Mammary epithelial cell (primary cell): ENCODE measurements at regions not wholly inside any gene's neighbourhood (a gene's known extent, or its start where the extent isn't known, plus 50 kb on each side); places are given as distances from the start of the nearest gene placed in this dataset.

Source experiments
- EZH2 ChIP-seq: IDR thresholded peaks from 2 replicates; pipeline ENCODE4 v1.6.1; 2012; ENCODE audit warnings: low read length, inconsistent platforms, borderline replicate concordance
- TF ChIP-seq, protein P1 (sequence below), 2 donors: IDR thresholded peaks in 1 of 2; conservative IDR thresholded peaks in 1 of 2; 2 replicates each; pipeline ENCODE4 v1.5.1; 2011 to 2012; ENCODE audit warnings: inconsistent platforms in 2 of 2, low read length in 2 of 2, mild to moderate bottlenecking in 2 of 2, control low read depth in 1 of 2, low read depth in 1 of 2; ENCODE audit not compliant: insufficient read depth in 1 of 2; ENCODE audit errors: extremely low read depth in 1 of 2

DNA sequence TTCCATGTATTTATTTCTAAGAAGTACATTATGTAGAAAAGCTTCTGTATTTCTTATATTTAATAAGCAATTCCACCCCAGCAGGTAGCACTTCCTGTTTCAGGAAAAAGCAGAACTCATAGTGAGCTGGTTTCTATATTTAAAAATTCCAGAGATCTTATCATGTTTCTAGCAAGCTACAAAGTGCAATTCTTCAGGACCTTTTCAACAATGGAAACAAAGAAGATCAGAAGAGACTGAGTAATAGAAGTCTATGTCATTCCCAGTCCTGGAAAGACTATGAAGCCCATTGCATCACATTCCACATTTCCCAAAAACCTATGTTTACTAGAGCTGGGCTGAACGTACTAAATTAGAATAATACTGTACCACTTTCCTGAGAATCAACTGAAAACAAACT, 302.6 kb upstream of the NRSN1 start:
- TF ChIP-seq, protein P1, sequence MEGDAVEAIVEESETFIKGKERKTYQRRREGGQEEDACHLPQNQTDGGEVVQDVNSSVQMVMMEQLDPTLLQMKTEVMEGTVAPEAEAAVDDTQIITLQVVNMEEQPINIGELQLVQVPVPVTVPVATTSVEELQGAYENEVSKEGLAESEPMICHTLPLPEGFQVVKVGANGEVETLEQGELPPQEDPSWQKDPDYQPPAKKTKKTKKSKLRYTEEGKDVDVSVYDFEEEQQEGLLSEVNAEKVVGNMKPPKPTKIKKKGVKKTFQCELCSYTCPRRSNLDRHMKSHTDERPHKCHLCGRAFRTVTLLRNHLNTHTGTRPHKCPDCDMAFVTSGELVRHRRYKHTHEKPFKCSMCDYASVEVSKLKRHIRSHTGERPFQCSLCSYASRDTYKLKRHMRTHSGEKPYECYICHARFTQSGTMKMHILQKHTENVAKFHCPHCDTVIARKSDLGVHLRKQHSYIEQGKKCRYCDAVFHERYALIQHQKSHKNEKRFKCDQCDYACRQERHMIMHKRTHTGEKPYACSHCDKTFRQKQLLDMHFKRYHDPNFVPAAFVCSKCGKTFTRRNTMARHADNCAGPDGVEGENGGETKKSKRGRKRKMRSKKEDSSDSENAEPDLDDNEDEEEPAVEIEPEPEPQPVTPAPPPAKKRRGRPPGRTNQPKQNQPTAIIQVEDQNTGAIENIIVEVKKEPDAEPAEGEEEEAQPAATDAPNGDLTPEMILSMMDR (conservative IDR thresholded peaks at IDR 0.05 in 1 of 2, IDR thresholded peaks at IDR 0.05 in 1 of 2; ENCODE audit: extremely low read depth in 1 of 2, insufficient read depth in 1 of 2, low read depth in 1 of 2, low read length in 2 of 2) = no peak
- no peak for TF ChIP-seq EZH2
